Stimulated activated naive CD4-positive, alpha-beta T cell treated with Interleukin-2 at 50 U/mL for 16 hours (primary cell): ENCODE measurements at regions not wholly inside any gene's neighbourhood (a gene's known extent, or its start where the extent isn't known, plus 50 kb on each side); places are given as distances from the start of the nearest gene placed in this dataset.
"Not testable (repeated sequence)": the region's sequence is repeated elsewhere in the genome, so short reads cannot be mapped to it uniquely, and the experiment has no call there.

Source experiments
- DNase-seq: peaks from one replicate; lab custom pipeline; 2025; lab: John Stamatoyannopoulos, UW

DNA sequence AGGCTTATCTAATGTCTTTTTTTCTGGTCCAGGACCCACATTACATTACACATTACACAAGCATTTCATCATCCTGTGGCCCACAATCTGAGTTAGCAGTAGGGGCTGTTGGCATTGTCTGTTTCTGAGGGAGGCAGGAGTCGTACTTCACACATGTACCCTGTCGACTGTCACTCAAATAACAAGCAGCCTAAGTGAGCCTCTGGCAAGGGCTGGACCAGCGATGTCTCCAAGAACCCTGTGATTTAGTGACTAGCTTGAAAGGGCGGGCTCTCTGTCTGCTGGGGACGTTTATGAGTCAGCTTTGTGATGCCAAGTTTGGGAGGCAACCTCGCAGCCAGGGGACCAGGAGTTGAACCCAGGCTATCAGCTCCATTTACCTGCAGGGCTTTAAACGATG, 251.4 kb downstream of the HS3ST3B1 start:
- DNase-seq = no peak

DNA sequence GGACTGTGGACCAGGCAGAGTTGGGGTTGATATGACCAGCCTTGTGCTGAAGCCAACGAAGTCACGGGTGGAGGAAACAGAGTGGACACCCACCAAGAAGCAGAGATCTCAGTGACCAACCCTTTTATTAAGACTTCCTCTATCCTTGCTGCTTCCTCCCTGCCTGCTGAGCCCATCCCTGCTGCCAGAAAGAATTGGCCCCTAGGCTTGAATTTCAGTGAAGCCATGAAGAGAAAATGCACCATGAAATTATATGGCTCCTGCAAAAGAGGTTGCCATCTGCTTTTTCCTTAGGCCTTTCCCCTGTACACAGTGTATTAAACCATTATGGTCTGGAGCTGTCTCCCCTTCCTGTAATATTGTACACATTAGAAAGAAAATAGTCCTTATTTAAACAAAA, 246.7 kb downstream of the HS3ST3B1 start:
- DNase-seq = no peak

DNA sequence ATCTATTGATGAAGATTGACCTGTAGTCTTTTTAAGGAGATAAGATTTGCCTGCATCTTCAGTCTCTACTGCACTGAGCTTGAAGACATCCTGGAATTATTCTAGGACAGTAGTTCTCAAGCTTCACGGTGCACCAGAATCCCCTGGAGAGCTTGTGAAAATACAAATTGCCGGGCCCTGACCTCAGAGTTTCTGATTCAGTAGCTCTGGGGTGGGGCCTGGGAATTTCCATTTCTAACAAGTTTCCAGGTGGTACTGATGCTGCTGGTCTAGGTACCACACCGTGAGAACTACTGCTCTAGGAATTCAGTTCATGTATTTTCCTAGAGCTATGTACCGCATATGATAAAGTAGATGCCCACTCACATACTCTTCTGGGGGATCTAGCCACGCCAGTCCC, 246.1 kb downstream of the HS3ST3B1 start:
- DNase-seq = no peak

DNA sequence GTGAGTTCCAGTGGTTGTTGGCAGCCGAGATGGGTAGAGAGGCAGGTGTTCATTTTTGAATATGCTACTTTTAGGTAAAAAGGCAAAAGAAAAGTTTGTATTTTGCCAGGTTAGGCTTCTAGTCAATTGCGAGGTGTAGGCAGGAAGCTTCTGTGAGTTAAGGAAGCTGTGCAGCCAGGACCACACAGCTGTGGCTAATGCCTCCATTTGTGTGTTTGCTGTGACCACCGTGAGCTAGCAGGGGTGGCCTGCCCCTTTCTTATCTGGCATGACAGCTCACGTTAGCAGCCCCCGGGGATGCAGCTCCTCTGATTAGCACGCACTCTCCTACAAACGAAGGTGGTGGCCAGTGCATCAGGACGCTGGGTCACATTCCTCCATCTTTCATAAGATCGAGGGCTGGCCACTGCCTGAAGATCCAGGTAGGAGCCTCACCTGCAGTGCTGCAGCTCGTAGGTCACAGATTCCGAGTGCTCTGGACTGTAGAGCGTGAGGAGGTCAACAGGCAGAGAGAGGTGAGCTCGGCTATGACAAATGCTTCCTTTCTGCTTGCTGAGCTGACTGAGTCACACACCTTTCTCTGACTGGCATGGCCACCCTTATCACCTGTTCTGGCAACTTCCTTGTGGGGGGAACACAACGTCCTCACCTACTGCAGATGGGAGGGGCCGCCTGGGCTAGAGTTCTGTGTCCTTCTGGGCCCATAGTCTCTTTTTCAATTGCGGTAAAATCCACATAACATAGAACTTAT, 244.4 kb downstream of the HS3ST3B1 start:
- no peak for DNase-seq

DNA sequence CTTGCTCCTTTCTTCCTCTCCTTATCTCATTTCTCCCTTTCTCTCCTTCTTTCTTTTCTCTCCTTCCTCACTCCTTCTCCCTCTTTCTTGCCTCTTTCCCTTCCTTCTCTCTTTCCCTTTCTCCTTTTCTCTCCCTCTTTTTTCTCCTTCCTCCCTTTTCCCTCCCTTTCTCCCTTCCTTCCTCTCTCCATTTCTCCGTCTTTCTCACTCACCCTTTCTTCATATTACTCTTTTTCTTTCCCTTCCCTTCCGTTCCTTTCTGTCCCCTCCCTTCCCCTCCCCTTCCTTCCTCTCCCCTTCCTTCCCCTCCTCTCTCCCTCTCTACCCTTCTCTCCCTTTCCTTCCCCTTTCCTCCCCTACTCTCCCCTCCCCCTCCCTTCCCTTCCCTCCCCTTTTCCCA, 240.8 kb downstream of the HS3ST3B1 start:
- no peak for DNase-seq

DNA sequence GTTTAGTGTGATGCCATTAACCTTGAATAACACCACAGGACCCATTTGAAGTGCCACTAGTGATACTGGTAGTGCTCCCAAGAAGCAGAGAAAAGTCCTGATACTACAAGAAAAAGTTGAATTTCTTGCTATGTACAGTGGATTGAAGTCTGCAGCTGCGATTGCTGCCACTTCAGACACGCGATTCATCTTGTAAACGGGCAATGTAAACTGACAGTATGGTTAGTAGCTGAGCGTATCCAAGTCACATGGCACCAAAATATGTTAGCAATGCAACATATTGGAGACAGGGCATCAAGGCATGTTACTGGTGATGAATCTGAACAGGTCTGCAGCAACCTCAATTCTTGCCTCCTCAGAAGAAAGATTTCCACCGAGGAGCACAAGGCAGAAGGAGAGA, 238.9 kb downstream of the HS3ST3B1 start:
- DNase-seq = no peak

DNA sequence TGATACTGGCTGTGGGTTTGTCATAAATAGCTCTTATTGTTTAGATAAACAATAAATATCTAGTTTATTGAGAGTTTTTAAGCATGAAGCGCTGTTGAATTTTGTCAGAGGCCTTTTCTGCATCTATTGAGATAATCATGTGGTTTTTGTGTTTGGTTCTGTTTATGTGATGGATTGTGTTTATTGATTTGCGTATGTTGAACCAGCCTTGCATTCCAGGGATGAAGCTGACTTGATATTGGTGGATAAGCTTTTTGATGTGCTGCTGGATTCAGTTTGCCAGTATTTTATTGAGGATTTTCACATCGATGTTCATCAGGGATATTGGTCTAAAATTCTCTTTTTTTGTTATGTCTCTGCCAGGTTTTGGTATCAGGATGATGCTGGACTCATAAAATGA, 231.4 kb downstream of the HS3ST3B1 start:
- not testable (repeated sequence) for DNase-seq

DNA sequence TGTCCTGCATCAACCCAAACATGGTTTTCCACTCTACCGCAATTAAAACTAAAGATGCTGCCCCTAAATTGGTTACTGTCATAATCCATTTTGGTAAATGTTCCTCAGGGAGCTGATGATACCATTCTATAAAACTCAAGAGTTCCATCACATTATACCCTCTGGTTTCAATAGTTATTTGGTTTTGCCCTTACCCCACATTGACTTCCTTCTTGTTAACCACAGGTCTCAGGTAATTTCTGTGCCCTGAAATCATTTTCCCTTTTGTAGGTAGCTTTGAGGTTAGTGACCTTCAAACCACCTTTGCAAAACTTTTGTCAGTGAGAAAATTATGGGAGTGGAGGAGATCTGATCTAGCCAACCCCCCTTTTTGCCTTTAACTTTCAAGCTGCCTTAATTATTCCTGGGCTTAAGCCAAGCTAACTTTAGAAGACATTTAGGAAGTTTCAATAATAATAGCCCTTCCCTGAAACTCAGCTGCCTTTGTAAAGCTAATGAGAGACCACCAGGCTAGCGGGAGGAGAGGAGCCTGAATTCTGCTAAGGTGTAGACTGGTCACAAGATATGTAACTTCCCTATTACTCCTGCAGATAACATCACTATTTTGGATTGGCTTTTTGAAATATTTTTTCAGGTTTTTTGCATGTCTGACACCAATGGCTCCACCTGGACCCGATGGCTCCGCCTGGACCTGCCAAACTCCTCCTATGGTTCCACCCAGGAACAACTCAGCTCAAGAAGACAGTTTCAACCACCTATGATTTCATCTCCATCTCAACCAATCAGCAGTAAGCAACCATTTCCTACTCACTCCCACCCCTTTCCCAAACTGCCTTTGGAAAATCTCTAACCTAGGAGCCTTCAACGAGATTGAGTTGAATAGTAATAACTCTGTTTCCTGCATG, 224.9 kb downstream of the HS3ST3B1 start:
- no peak for DNase-seq

DNA sequence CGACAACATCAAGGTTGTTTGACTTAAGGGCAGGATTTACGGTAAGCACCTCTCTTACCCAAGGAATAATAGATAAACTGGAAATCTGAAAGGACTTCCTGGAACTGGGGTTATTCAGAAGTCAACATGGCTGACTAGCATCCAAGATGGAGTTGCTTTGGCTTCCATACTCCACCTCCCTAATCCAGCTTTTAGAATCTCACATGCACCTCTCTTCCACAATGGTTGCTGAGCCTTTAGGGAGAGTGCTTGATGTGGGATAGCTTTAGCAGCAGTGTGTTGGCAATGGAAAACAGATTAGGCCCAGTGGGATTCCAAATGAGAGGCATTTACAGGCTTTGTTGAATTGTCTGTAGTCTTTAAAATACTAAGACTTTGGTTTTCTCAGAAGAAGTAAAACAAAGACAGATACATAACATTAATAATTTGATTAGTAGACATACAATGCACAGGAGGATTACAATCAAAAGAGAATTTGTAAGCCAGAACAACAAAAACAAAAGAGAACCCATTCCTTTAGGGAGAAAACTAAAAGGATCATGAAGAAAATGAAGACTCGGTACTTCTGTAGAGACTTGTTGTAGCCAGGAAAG, 222.0 kb downstream of the HS3ST3B1 start:
- no peak for DNase-seq

DNA sequence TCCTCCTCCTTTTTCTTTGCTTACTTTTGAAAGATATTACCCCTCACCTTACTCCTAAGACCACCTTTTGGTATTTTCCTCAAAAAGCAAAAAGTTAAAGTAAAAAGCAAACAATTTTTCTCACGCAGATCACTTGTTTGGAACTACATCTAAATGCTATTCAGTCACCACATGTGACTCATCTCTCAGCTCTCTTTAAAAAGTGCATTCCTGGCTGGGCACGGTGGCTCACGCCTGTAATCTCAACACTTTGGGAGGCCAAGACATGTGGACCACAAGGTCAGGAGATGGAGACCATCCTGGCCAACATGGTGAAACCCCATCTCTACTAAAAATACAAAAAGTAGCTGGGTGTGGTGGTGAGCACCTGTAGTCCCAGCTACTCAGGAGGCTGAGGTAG, 218.0 kb downstream of the HS3ST3B1 start:
- not testable (repeated sequence) for DNase-seq

DNA sequence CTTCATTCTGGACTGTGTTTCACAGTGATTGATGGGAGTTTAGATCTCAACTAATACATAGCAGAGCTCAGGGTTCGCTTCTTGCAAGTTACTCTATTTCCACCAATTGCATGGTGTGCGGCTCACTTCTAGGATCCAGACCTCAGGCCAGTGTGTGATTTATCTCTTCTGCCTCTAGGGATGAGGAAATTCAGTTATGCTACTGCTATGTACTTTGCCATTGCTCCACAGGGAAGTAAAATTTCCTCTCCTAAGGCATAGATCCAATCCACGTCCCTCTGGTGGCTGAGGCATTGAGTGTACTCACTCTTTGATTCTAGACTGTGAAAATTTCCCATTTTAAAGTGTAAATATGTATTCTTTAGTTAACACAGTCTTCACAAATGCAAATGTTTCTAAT, 214.1 kb downstream of the HS3ST3B1 start:
- no peak for DNase-seq

DNA sequence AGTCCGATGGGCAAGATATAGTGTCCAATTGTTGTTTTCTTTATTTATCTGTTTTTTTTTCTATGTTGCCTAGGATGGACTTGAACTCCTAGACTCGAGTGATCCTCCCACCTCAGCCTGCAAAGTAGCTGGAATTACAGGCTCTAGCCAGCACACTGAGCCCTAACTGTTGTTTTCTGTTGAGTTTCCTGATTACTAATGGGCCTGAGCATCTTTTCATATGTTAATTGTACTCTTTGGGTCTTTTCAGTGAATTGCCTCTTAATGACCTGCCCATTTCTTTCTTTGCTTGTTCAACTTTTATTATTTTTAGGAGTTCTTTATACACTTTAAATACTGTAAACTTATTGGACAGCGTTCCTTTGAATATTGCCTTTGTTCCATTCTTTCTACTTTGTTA, 213.0 kb downstream of the HS3ST3B1 start:
- no peak for DNase-seq

DNA sequence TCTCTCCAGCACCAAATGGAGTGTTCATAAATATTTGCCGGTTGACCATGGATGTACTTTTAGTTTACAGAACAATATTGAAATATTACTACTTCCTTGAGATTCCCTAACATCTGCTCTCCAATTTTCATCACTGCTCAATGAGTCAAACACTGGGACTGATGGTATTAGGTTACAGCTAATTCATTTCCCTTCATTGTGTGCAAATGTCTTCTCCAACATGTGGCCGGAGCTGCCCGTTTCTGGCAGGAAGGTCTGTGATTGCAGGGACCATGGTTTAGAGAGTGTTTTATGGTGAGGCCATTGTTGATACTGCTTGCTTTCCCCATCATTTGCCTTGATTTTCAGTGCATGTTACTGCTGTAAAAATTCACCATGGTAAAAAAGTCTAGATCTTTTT, 209.3 kb downstream of the HS3ST3B1 start:
- no peak for DNase-seq

DNA sequence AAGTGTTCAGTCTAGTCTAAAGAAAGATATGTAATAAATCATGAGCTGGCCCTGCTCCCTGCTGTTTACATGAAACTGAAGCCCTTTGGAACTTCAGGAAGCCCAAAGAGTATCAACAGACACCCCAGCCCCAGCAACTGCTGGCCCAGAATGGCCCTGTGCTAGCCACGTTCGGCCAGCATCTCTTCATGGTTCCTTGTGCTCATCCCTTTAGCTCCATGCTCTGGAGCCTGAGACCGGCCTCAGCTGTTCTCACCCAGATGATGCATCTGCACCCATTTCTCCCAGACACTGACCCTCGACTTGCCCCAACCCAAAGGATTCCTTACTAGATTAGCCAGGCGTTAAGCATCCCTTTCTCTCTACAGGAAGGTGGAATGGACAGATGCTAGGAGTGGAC, 207.3 kb downstream of the HS3ST3B1 start:
- no peak for DNase-seq

DNA sequence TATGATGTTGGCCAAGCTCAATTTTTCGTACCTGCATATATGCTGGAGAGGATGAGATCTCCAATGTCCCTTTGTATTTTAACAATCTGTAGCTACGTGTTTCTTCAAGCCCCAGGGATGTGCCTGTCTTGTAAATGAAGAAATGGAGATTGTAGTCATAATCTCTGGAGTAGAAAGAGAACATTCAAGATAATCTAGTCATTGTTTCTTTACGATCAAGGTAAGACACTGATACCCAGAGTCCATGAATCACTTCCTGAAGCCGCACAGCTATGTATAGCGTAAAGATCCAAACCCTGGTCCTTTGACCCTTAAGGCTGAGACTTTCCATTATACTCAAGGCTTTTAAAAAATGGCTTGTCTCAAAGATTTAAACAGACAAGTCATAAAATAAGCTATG, 205.5 kb downstream of the HS3ST3B1 start:
- DNase-seq = no peak

DNA sequence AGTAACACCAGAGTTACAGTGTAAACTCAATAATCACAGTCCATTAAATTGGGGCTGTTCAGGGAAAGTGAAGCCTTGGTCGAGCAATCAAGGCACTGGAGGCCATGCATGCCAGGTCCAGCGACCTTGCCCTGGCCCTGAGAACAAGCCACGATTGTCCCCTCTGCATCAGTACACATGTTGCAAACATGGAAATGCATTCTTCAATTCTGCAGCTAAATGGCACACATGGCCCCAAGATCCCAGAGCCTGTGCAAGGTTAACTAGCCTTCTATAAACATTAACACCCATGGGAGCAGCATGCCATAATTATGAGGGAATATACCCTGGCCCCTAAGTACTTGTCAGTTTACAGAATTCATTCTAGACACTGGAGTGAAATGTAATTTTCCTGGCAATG, 204.7 kb downstream of the HS3ST3B1 start:
- DNase-seq = no peak

DNA sequence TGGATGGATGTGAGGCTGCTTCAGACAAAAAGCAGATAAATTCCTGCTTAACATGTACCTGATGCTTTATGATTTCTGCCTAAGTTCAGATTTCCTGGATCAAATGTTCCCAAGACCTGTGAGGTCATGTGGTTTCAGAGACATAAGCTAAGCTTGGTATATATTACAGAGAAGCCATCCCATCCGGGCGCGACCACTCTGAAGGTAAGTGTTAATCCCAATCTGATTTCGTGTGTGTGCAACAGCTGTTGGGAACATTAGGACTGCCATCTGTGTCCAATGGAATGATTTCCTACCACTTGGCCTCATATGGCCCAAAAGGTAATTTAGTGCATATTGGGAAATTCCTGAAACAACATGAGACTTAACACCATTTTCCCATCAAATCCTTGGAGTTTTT, 199.1 kb downstream of the HS3ST3B1 start:
- DNase-seq = no peak

DNA sequence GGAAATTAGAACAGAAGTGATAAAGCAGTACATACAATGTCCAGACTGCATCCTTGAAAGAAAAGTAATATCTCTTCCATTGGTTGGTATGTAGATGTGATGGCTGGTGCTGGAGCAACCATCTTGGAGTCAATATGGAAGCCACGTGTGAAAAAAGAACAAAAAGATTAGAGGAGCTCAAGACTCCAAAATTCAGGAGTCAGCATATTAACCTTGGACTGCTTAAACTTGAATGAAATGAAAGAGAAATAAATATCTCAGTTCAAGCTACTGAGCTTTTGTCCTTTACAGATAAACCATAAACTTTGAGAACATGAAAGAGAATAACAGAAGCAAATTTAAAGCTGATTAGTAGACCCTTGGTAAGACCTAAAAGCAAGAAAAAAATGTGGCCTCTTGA, 197.9 kb downstream of the HS3ST3B1 start:
- DNase-seq = no peak

DNA sequence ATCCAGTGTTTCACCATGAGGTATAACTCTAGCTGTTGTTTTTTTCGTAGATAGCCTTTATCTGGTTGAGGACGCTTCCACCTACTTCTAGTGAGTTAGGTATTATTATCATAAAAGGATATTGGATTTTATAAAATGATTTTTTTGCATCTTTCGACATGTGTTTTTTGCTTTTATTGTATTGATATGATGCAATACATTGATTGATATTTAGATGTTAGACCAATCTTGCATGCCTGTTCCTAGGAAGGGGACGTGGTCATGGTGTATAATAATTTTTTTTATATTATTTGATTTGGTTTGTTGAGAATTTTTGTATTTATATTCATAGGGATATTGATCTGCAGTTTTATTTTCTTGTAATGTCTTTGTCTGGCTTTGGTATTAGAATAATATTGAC, 193.3 kb downstream of the HS3ST3B1 start:
- DNase-seq = no peak

DNA sequence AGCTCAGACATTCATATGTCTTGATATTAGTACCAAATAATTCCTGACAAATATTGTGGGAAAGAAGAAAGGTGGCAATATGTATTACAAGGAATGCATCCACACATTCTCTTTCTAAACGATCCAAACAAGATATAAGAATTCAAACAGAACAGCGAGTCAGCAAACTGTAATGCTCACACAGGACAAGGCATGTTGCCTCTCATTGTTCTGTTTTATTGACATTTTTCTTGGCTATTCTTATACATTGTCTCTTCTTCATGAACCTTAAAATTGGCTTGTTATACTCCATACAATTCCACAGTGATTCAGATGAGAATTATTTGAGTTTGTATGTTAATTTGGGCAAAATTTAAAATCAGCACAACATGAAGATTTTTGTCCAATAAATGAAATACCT, 189.1 kb downstream of the HS3ST3B1 start:
- no peak for DNase-seq

DNA sequence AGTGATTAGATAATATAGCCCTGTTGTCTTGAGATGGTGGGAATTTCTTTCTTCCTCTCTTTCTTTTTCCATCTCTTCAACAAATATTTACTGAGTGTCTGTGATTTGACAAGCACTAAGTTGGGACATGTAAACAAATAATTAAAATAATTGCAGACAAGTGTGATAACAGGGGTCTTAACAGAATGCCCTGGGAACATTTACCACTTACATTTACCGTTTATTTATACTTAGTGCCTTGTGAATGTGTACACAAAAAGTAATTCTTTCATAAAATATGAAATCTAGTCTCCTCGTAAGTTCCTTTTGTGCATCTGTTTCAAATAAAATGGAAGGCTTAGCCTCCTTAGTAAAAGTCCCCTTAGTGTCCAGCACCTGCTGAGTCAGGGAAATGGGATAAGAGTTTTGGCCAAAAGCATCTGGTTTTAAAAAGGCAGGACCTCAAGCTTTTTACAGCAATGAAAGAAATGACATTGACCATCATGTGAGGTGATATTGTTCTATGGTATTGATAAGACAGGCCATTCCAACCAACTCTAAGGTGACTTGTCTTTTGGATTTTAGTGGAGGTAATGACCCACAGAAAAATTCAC, 188.2 kb downstream of the HS3ST3B1 start:
- DNase-seq = no peak

DNA sequence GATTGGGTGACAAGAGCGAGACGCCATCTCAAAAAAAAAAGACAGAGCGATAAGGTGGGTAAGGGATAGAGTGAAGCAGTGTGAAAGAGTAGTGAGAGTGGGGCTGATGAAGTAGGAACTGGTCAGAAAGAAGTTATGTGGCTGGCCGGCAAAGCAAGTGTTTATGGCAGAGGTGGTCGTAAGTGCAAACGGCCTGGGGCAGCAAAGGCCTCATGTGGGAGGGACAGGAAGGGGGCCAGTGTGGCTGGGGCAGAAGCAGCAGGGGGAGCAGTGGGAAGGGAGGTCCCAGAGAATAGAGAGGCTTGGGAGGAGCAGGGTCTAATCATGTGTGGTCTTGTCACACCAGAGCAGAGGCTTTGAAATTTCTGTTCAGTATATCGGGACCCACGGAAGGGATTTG, 186.2 kb downstream of the HS3ST3B1 start:
- DNase-seq = no peak

DNA sequence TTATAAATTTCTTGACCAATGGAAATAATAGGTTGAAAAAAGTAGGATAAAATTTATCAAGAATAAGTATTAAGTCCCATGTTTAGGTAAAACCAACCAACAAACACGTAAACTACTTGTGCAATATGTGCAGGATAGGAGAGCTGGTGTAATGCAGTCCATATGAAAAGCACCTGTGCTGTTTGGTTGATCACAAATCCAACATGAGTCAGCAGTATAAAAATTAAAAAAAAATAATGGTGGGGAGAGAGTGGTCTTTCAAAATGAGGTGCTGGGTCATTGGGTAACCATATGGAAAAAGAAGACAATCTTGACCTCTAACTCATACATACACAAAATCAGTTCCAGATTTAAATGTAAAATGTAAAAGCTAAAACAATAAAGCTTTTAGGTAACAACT, 181.8 kb downstream of the HS3ST3B1 start:
- no peak for DNase-seq
